ENCODE measurements at regions not wholly inside any gene's neighbourhood (a gene's known extent, or its start where the extent isn't known, plus 50 kb on each side); places are given as distances from the start of the nearest gene placed in this dataset.

DNA sequence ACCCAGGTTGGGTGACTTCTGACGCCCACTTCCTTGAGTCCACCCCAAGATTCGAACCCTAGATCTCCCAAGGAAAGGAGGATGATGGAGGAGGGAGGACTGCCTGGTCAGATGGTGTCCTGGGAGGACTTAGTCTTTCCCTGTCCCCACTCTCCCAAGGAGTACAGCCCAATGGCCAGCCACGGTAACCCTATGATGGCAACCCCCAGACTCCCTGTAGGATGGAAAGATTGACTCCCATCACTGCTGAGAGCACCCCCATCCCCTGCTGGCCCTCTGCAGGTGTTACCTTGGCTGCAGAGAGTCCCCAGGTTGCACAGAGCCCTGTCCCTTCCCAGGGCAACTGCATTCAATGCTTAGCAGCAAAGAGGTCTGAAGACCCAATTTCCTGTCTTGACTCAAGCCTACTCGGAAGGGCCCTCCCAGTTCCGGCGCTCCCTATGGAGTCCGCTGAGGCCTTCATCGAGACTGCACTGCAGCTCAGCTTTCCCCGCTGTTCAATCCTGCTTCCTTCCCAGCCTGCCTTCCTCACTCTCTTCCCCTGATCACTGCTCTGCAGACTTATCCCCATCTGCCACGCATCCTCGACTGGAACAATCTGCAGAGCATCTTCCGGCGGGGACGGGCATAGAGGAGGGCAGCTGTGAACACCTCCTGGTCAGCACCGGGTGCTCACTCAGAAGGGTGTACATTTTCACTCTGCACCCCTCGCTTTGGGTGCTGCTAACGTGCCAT, 50.8 kb upstream of the OCM2 start:
- no peak for DNase-seq

- DNase-seq, result no peak
Observed at GRCh38 chr7:98046816-98047215, 56.8 kb upstream of the OCM2 start.

DNA sequence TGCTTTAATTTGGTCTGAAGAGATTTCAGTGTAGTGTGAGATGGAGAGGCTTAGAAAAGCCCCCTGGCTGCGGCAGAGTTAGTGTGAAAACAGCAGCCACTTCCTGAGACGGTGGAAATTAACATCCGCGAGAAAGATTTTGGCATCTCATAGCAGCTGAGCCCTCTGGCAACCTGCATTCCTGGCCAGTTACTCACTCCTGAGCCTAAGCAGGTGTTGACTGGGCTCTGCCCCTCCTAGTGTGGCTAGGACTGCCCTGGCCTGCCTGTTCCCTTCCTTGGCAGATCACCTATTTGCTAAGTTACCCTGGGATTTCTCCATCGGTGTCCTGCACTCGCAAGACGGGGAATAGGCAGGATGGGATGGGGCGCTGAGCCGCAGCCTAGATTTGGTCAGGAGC, 57.6 kb upstream of the LMTK2 start:
- no peak for DNase-seq

GRCh38 chr7:98051118-98051744, 55.4 kb upstream of the LMTK2 start:
- peak; percentile 76 for DNase-seq

DNA sequence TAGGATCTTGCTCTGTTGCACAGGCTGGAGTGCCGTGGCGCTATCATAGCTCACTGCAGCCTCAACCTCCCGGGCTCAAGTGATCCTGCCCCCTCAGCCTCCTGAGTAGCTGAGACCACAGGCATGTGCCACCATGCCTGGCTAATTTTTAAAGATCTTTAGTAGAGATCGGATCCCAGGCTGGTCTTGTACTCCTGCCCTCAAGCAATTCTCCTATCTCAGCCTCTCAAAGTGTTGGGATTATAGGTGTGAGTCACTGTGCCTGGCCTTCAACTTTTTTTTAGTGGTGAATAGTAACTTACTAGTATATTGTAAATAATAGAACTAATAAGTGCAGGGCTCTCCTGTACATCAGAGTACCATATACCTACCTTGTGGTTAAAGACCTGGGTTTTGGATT, 52.1 kb upstream of the LMTK2 start:
- no peak for DNase-seq

- DNase-seq, result no peak
Observed at GRCh38 chr7:98056580-98056979, 50.1 kb upstream of the LMTK2 start.
